Memory B cell (primary cell): ENCODE measurements at regions not wholly inside any gene's neighbourhood (a gene's known extent, or its start where the extent isn't known, plus 50 kb on each side); places are given as distances from the start of the nearest gene placed in this dataset.

Experiments used
- ATAC-seq: fragments of 150-1000 bp; cut with Tn5 transposase; 2 replicates; pipeline ENCODE4 v1.10.0; 2021; ENCODE audit warnings: low read depth, mild to moderate bottlenecking, moderate library complexity
- DNase-seq, 2 donors: peaks; one replicate each; pipeline ENCODE4 v3.0.0; 2022; ENCODE audit warnings: low spot score in 2 of 2
- H3K27ac Mint-ChIP-seq: one replicate; pipeline ENCODE4 v1.8.0; 2022; ENCODE audit warnings: mild to moderate bottlenecking, moderate library complexity, mixed read lengths
- H3K27me3 Mint-ChIP-seq: one replicate; pipeline ENCODE4 v1.8.0; 2022; ENCODE audit warnings: mixed read lengths
- H3K36me3 Mint-ChIP-seq: one replicate; pipeline ENCODE4 v1.8.0; 2022; ENCODE audit warnings: mild to moderate bottlenecking, mixed read lengths
- H3K4me1 Mint-ChIP-seq: one replicate; pipeline ENCODE4 v1.8.0; 2022; ENCODE audit warnings: mixed read lengths
- H3K4me3 Mint-ChIP-seq: one replicate; pipeline ENCODE4 v1.8.0; 2022; ENCODE audit warnings: mild to moderate bottlenecking, moderate library complexity, mixed read lengths
- H3K9me3 Mint-ChIP-seq: one replicate; pipeline ENCODE4 v1.8.0; 2022; ENCODE audit warnings: mixed read lengths

GRCh38 chr5:154132718-154133307, 57.7 kb upstream of the GALNT10 start:
- DNase-seq (no peak), ATAC-seq (no peak)
- Mint-ChIP-seq H3K9me3 (no peaks in the 10 kb centered on the region), H3K36me3 (no peaks in the 10 kb centered on the region), H3K27me3 (peaks cover 4% of the 10 kb centered on the region), H3K4me3 (no peak overlapping the region), H3K27ac (no peak overlapping the region), H3K4me1 (no peaks in the 10 kb centered on the region)

GRCh38 chr5:154133591-154133990, 56.9 kb upstream of the GALNT10 start:
- Mint-ChIP-seq H3K4me1 (no peaks in the 10 kb centered on the region), H3K27me3 (peaks cover 2% of the 10 kb centered on the region), H3K4me3 (no peak overlapping the region), H3K27ac (no peak overlapping the region), H3K36me3 (no peaks in the 10 kb centered on the region), H3K9me3 (no peaks in the 10 kb centered on the region)
- DNase-seq = no peak
- ATAC-seq = no peak

GRCh38 chr5:154134499-154134898, 56.0 kb upstream of the GALNT10 start:
- H3K9me3 Mint-ChIP-seq = no peaks in the 10 kb centered on the region

GRCh38 chr5:154135125-154135817, 55.3 kb upstream of the GALNT10 start:
- peaks cover 1% of the 10 kb centered on the region for H3K27me3 Mint-ChIP-seq
- DNase-seq (no peak), ATAC-seq (no peak)
- H3K4me1 Mint-ChIP-seq = no peaks in the 10 kb centered on the region
- H3K27ac Mint-ChIP-seq = no peak overlapping the region
- no peak overlapping the region for H3K4me3 Mint-ChIP-seq
- H3K36me3 Mint-ChIP-seq = no peaks in the 10 kb centered on the region
- H3K9me3 Mint-ChIP-seq = no peaks in the 10 kb centered on the region

More at GRCh38 chr5:154134499-154134898, 56.0 kb upstream of the GALNT10 start:
- H3K27ac Mint-ChIP-seq = no peak overlapping the region
- DNase-seq (no peak), ATAC-seq (no peak)
- no peaks in the 10 kb centered on the region for H3K4me1 Mint-ChIP-seq
- H3K27me3 Mint-ChIP-seq = peaks cover 1% of the 10 kb centered on the region
- no peak overlapping the region for H3K4me3 Mint-ChIP-seq
- H3K36me3 Mint-ChIP-seq = no peaks in the 10 kb centered on the region

- H3K36me3 Mint-ChIP-seq = no peaks in the 10 kb centered on the region
- no peak for ATAC-seq
- no peaks in the 10 kb centered on the region for H3K9me3 Mint-ChIP-seq
- peaks cover 6% of the 10 kb centered on the region for H3K27me3 Mint-ChIP-seq
- no peak overlapping the region for H3K4me3 Mint-ChIP-seq
- DNase-seq = no peak
- H3K4me1 Mint-ChIP-seq = no peaks in the 10 kb centered on the region
- no peak overlapping the region for H3K27ac Mint-ChIP-seq
Observed at GRCh38 chr5:154136141-154136540, 54.4 kb upstream of the GALNT10 start.

- ATAC-seq = no peak
- Mint-ChIP-seq H3K4me3 (no peak overlapping the region), H3K36me3 (no peaks in the 10 kb centered on the region)
Observed at GRCh38 chr5:154138701-154139100, 51.8 kb upstream of the GALNT10 start.

GRCh38 chr5:154140381-154140780, 50.2 kb upstream of the GALNT10 start:
- H3K27me3 Mint-ChIP-seq = peaks cover 14% of the 10 kb centered on the region
- H3K27ac Mint-ChIP-seq = no peak overlapping the region
- H3K36me3 Mint-ChIP-seq = peaks cover 1% of the 10 kb centered on the region
- H3K4me3 Mint-ChIP-seq = no peak overlapping the region
- H3K4me1 Mint-ChIP-seq = no peaks in the 10 kb centered on the region
- DNase-seq = no peak
- ATAC-seq = no peak
- H3K9me3 Mint-ChIP-seq = no peaks in the 10 kb centered on the region

More at GRCh38 chr5:154138701-154139100, 51.8 kb upstream of the GALNT10 start:
- Mint-ChIP-seq H3K27ac (no peak overlapping the region), H3K9me3 (no peaks in the 10 kb centered on the region), H3K4me1 (no peaks in the 10 kb centered on the region), H3K27me3 (peaks cover 11% of the 10 kb centered on the region)
- DNase-seq = no peak
